Epithelial cell of esophagus (primary cell): ENCODE measurements at regions not wholly inside any gene's neighbourhood (a gene's known extent, or its start where the extent isn't known, plus 50 kb on each side); places are given as distances from the start of the nearest gene placed in this dataset.
"Not testable (repeated sequence)": the region's sequence is repeated elsewhere in the genome, so short reads cannot be mapped to it uniquely, and the experiment has no call there.

Source experiments
- DNase-seq: peaks from one replicate; pipeline ENCODE4 v3.0.0; 2010; ENCODE audit warnings: low read depth
- H3K4me3 ChIP-seq: 2 replicates; pipeline ENCODE4 v1.5.1; 2011; ENCODE audit warnings: mild to moderate bottlenecking, low read length, control low read depth
- TF ChIP-seq, protein P1 (sequence below): IDR thresholded peaks from 2 replicates; pipeline ENCODE4 v1.5.1; 2011; ENCODE audit warnings: low read depth, mild to moderate bottlenecking, low read length, control low read depth, inconsistent platforms; ENCODE audit not compliant: insufficient read depth; ENCODE audit errors: missing control alignments

DNA sequence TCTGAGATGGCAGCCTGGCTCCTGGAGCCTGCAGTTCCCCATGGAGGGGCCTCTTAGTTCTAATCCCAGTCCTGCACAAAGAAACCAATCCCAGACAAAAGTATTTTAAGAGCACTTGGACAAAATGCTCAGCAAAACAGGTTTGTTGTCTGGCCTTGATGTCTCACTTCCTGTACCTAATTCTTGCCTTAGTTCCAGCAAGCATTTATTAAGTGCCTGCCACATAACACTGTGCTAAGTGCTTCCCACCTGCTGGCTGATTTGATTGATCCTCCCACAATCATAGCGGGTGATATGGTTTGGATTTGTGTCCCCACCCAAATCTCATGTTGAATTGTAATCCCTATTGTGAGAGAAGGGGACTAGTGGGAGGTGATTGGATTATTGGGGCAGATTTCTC is 65.7 kb upstream of the HABP2 start:
- TF ChIP-seq, protein P1, sequence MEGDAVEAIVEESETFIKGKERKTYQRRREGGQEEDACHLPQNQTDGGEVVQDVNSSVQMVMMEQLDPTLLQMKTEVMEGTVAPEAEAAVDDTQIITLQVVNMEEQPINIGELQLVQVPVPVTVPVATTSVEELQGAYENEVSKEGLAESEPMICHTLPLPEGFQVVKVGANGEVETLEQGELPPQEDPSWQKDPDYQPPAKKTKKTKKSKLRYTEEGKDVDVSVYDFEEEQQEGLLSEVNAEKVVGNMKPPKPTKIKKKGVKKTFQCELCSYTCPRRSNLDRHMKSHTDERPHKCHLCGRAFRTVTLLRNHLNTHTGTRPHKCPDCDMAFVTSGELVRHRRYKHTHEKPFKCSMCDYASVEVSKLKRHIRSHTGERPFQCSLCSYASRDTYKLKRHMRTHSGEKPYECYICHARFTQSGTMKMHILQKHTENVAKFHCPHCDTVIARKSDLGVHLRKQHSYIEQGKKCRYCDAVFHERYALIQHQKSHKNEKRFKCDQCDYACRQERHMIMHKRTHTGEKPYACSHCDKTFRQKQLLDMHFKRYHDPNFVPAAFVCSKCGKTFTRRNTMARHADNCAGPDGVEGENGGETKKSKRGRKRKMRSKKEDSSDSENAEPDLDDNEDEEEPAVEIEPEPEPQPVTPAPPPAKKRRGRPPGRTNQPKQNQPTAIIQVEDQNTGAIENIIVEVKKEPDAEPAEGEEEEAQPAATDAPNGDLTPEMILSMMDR = no peak
- H3K4me3 ChIP-seq = no peak overlapping the region
- DNase-seq = peak; percentile 50

DNA sequence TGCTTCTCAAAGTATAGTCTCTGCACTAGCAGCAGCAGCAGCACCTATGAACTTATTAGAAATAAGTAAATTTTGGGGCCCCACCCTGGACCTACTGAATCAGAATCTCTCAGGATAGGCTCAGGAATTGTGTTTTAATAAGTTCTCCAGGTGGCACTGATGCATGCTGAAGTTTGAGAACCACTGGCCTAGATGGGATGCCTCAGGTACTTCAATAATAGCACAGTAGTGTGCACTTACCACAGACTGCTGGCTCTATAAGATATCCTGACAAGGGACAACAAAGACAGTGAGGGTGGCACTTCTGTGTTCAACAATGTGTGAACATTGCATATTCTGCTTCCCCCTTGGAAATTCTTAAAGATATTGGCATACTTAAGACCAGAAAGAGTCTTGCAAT is 64.7 kb upstream of the HABP2 start:
- no peak for DNase-seq
- TF ChIP-seq, protein P1 = no peak
- no peak overlapping the region for H3K4me3 ChIP-seq

DNA sequence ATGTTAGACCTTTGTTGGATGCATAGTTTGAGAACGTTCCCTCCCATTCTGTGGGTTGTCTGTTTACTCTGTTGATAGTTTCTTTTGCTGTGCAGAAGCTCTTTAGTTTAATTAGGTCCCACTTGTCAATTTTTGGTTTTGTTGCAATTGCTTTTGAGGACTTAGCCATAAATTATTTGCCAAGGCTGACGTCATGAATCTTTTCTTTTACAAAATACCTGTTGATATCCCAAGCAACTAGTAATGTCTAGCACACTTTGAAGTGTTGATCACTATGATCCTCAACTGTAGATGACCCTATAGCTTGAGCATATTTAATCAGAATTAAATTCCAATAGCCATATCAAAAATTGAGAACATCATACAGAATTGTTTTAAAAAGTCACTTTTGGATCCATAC is 63.3 kb upstream of the HABP2 start:
- DNase-seq, H3K4me3 ChIP-seq: not testable (repeated sequence)

DNA sequence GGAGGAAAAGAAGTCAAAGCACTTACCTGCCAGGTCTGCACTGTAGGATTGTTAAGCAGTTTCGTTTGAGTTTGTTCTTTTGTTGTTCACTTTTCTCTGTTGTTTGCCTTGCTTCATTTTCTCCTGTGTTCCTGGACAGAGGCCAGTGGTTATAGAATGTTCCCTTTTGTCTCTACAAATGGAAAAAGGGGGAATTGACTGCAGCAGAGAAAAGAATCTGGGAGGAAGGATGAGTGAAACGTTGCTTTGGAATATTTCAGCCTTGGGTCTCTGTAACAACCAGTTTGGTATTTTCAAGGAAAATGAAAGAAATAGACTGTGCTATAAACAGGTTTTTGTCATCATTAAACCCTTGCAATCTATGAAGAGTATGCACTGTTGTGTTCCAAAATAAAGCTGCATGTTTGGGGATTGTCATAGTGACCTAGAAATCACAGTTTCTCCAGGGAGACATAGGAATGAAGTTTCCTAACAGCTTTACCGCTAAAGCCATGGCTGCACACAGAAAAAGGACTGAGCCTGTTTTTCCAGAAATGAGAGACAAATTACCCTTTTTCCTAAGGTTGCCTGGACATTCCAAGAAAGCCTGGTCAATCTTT is 60.8 kb upstream of the HABP2 start:
- no peak overlapping the region for H3K4me3 ChIP-seq
- TF ChIP-seq, protein P1 = no peak
- DNase-seq = no peak

DNA sequence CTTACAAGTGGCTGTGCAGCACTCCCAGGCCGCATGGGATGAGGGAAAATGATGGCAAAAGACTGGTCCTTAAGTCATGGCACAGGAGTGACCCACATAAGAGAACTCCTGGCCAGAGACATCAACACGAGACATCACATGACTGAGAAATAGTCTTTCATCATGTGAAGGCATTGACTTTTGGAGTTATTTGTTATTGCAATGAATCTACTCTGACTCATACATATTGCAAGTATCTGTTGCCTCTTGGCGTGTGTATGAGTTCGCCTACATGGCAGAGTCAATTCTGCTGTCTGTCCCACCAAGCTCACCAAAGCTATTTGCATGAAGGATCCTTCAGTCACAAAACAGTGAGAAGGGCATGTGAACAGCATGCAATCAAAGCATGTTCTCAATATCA is 59.7 kb upstream of the HABP2 start:
- peak; percentile 78 for DNase-seq
- TF ChIP-seq, protein P1 = no peak
- no peak overlapping the region for H3K4me3 ChIP-seq

GRCh38 chr10:113493882-113494301 is 59.0 kb upstream of the HABP2 start:
- H3K4me3 ChIP-seq = no peak overlapping the region
- peak; percentile 80 for DNase-seq
- TF ChIP-seq, protein P1 = no peak

GRCh38 chr10:113494761-113495160 is 58.1 kb upstream of the HABP2 start:
- no peak for DNase-seq
- TF ChIP-seq, protein P1 = no peak
- H3K4me3 ChIP-seq = no peak overlapping the region
